ENCODE measurements at regions not wholly inside any gene's neighbourhood (a gene's known extent, or its start where the extent isn't known, plus 50 kb on each side); places are given as distances from the start of the nearest gene placed in this dataset.
"Not testable (repeated sequence)": the region's sequence is repeated elsewhere in the genome, so short reads cannot be mapped to it uniquely, and the experiment has no call there.

- H3K79me2 ChIP-seq (ENCODE audit: insufficient read depth, low read length): no peaks in the 10 kb centered on the region
- H4K20me1 ChIP-seq (ENCODE audit: insufficient read depth, low read length): no peaks in the 10 kb centered on the region
- H3K4me3 Mint-ChIP-seq: no peak overlapping the region
- H3K4me1 Mint-ChIP-seq: peaks cover 4% of the 10 kb centered on the region
- H3K36me3 Mint-ChIP-seq: no peaks in the 10 kb centered on the region
- no peak overlapping the region for H3K9ac ChIP-seq (ENCODE audit: insufficient read depth, low read length, poor library complexity, severe bottlenecking)
- H3K27me3 Mint-ChIP-seq (ENCODE audit: low read depth in 3 of 3): peaks cover 0 to 3% (median 0%) of the 10 kb centered on the region in 3 donors
- H3K4me3 ChIP-seq (replicated peaks in 1 of 3; ENCODE audit: low read depth in 2 of 3, low read length in 3 of 3): no peak overlapping the region
- H3K9me3 Mint-ChIP-seq: peaks cover 2 to 10% (median 5%) of the 10 kb centered on the region in 7 donors
- no peak for DNase-seq
- H3K36me3 ChIP-seq (replicated peaks in 1 of 2; ENCODE audit: control insufficient read depth in 1 of 2, insufficient read depth in 2 of 2, low read length in 2 of 2): no peaks in the 10 kb centered on the region
- no peak overlapping the region for H2AFZ ChIP-seq (ENCODE audit: insufficient read depth, low read depth, low read length, poor library complexity, severe bottlenecking)
- no peak overlapping the region for H3K27ac ChIP-seq (ENCODE audit: low read depth in 1 of 2, low read length in 2 of 2)
- no peaks in the 10 kb centered on the region for H3K4me1 ChIP-seq (ENCODE audit: control insufficient read depth in 1 of 2, insufficient read depth in 2 of 2, low read length in 2 of 2)
- H3K4me2 ChIP-seq (replicated peaks; ENCODE audit: extremely low read depth, low read length, poor library complexity, severe bottlenecking): no peak overlapping the region
- intact Hi-C loops (cut with micrococcal nuclease): no loop called here
- 60% methylated on average over 1 of the region's 2 CpGs for WGBS (ENCODE audit: insufficient coverage)
- TF ChIP-seq CTCF (IDR thresholded peaks at IDR 0.05): no peak
- H3K27ac Mint-ChIP-seq: no peak overlapping the region
- H3K27me3 ChIP-seq (ENCODE audit: control insufficient read depth in 2 of 2, insufficient read depth in 2 of 2, low read length in 2 of 2): no peaks in the 10 kb centered on the region
- H3K9me3 ChIP-seq (replicated peaks in 1 of 2; ENCODE audit: control insufficient read depth in 1 of 2, insufficient read depth in 1 of 2, low read length in 2 of 2): peaks cover 3 to 10% of the 10 kb centered on the region in 2 donors
Observed at GRCh38 chr14:38056270-38056669, 151.4 kb upstream of the SSTR1 start.

GRCh38 chr14:38062223-38062622, 145.5 kb upstream of the SSTR1 start:
- H3K4me3 Mint-ChIP-seq; DNase-seq; H3K4me3 ChIP-seq (replicated peaks in 1 of 3; ENCODE audit: low read depth in 2 of 3, low read length in 3 of 3); H2AFZ ChIP-seq (ENCODE audit: insufficient read depth, low read depth, low read length, poor library complexity, severe bottlenecking); intact Hi-C loops (cut with micrococcal nuclease); H3K79me2 ChIP-seq (ENCODE audit: insufficient read depth, low read length); H3K27ac ChIP-seq (ENCODE audit: low read depth in 1 of 2, low read length in 2 of 2); H3K27me3 Mint-ChIP-seq (ENCODE audit: low read depth in 3 of 3); H3K36me3 Mint-ChIP-seq; H3K36me3 ChIP-seq (replicated peaks in 1 of 2; ENCODE audit: control insufficient read depth in 1 of 2, insufficient read depth in 2 of 2, low read length in 2 of 2); H3K9ac ChIP-seq (ENCODE audit: insufficient read depth, low read length, poor library complexity, severe bottlenecking); H3K4me1 ChIP-seq (ENCODE audit: control insufficient read depth in 1 of 2, insufficient read depth in 2 of 2, low read length in 2 of 2); H3K27me3 ChIP-seq (ENCODE audit: control insufficient read depth in 2 of 2, insufficient read depth in 2 of 2, low read length in 2 of 2); H3K4me2 ChIP-seq (replicated peaks; ENCODE audit: extremely low read depth, low read length, poor library complexity, severe bottlenecking); H3K27ac Mint-ChIP-seq; H4K20me1 ChIP-seq (ENCODE audit: insufficient read depth, low read length): not testable (repeated sequence)
- Mint-ChIP-seq H3K4me1 (peaks cover 11% of the 10 kb centered on the region), H3K9me3 (peaks cover 11 to 22% (median 14%) of the 10 kb centered on the region in 7 donors)
- peaks cover 11 to 22% of the 10 kb centered on the region in 2 donors for H3K9me3 ChIP-seq (replicated peaks in 1 of 2; ENCODE audit: control insufficient read depth in 1 of 2, insufficient read depth in 1 of 2, low read length in 2 of 2)
- WGBS (ENCODE audit: insufficient coverage): 100% methylated on average over 2 of the region's 2 CpGs

Data from CD14-positive monocyte (primary cell).